Left ventricle myocardium inferior (tissue), 1 donor: ENCODE measurements at regions not wholly inside any gene's neighbourhood (a gene's known extent, or its start where the extent isn't known, plus 50 kb on each side); places are given as distances from the start of the nearest gene placed in this dataset.

Experiments used
- DNase-seq: peaks from one replicate; pipeline ENCODE4 v3.0.0-alpha.2; 2020
- H3K27ac ChIP-seq: fragments of 200-600 bp; replicated peaks from 2 replicates; pipeline ENCODE4 v1.8.0; 2021
- H3K27me3 ChIP-seq: fragments of 200-600 bp; 2 replicates; pipeline ENCODE4 v1.8.0; 2021; ENCODE audit warnings: low read depth
- H3K36me3 ChIP-seq: fragments of 200-600 bp; 2 replicates; pipeline ENCODE4 v1.8.0; 2021
- H3K4me1 ChIP-seq: fragments of 200-600 bp; 2 replicates; pipeline ENCODE4 v1.8.0; 2021
- H3K4me3 ChIP-seq: fragments of 200-600 bp; 2 replicates; pipeline ENCODE4 v1.8.0; 2021; ENCODE audit warnings: mild to moderate bottlenecking, moderate library complexity
- H3K9me3 ChIP-seq: fragments of 200-600 bp; replicated peaks from 2 replicates; pipeline ENCODE4 v1.8.0; 2021
- intact Hi-C: fragments of 100-400 bp; cut with micrococcal nuclease; formaldehyde crosslinking; loops from one replicate; pipeline ENCODE4 v1.11.0; 2022
- TF ChIP-seq, protein P1 (sequence below): fragments of 200-600 bp; IDR thresholded peaks from 2 replicates; pipeline ENCODE4 v1.8.0; 2021; ENCODE audit warnings: antibody characterized with exemption, mild to moderate bottlenecking, borderline replicate concordance
- donor health status: DM: no; HTN: yes; CAD: no; lungs with severe emphysema.

DNA sequence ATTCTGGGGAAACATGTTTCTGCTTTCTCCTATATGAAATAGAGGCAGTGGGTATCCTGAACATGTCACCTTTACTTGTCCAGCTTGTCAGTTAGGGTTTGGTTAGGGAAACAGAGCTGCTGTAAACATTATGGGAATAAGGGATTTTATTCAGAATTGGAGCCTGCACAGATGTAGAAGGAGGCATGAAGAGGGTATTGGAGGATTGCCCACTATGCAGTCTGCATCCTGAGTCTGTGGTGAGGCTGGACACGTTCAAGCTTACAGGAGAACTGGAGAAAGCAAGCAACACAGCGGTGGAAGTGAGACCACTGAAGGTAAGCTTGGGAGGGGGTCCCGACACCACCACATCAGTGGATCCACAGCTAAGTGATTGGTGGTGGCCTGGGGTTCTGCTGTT lies 443.0 kb upstream of the TNP1 start:
- no peak overlapping the region for H3K4me3 ChIP-seq
- no peaks in the 10 kb centered on the region for H3K36me3 ChIP-seq
- H3K27me3 ChIP-seq: no peaks in the 10 kb centered on the region
- no peaks in the 10 kb centered on the region for H3K9me3 ChIP-seq
- no peak overlapping the region for H3K27ac ChIP-seq
- peaks cover 17% of the 10 kb centered on the region for H3K4me1 ChIP-seq
- TF ChIP-seq, protein P1, sequence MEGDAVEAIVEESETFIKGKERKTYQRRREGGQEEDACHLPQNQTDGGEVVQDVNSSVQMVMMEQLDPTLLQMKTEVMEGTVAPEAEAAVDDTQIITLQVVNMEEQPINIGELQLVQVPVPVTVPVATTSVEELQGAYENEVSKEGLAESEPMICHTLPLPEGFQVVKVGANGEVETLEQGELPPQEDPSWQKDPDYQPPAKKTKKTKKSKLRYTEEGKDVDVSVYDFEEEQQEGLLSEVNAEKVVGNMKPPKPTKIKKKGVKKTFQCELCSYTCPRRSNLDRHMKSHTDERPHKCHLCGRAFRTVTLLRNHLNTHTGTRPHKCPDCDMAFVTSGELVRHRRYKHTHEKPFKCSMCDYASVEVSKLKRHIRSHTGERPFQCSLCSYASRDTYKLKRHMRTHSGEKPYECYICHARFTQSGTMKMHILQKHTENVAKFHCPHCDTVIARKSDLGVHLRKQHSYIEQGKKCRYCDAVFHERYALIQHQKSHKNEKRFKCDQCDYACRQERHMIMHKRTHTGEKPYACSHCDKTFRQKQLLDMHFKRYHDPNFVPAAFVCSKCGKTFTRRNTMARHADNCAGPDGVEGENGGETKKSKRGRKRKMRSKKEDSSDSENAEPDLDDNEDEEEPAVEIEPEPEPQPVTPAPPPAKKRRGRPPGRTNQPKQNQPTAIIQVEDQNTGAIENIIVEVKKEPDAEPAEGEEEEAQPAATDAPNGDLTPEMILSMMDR: no peak
- no peak for DNase-seq
- intact Hi-C loops: no loop called here

DNA sequence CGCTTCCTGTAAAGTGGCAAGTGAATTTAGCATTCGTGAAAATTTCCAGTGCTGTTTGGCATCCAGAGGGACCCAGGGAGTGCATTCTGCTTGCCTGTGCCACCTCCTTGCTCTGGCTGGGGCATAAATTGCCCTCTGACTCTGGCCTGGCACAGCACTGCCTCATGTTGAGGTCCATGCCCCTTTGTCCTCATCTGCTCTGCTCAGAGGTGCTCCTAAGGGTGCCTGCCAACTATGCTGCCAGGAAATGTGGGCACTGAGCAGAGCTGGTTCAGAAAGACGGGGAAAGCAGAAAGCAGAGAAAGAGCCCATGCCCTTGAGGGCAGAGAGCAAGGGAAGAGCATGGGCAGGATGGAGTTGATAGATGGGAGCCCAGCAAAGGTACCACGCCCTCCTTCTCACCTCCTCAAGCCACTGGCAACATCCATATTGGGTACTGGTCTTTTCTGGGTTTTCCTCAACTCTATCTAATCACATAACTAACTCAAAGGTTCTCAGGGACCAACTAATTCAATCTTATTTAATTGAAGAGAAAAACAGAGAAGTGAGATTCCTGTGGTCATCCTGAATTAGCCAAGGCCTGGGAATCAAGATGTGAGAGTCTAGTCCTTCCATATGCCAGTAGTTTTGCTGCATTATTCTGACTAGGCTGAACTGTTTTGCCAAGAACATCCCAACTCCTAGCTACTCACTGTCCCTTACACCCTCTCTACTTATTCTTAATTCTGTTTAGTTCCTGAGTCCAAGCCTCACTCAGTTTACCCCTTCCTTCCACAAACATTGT lies 441.5 kb upstream of the TNP1 start:
- peaks cover 12% of the 10 kb centered on the region for H3K9me3 ChIP-seq
- H3K36me3 ChIP-seq: no peaks in the 10 kb centered on the region
- H3K27ac ChIP-seq: no peak overlapping the region
- TF ChIP-seq, protein P1: no peak
- peak; percentile 23 for DNase-seq
- H3K4me3 ChIP-seq: no peak overlapping the region
- intact Hi-C loops: no loop called here
- H3K27me3 ChIP-seq: no peaks in the 10 kb centered on the region
- H3K4me1 ChIP-seq: peaks cover 17% of the 10 kb centered on the region

DNA sequence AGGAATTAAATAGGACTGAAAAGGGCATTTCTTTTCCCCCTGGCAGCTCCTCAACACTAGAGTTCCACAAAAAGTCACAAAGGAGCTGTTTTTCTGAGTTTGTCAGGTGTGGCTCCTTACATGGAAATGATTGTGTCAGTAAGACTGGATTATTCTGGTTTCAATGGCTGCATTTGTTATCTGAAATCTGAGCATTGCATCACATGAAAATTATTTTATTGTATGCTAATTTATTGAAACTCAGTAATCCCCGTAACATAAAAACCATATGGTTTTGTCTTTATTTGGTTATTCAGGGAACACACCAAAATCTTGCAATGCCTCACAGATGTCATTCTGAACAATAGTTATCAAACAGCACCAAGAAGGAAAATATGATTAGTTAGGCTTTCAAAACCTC lies 439.7 kb upstream of the TNP1 start:
- no peak for DNase-seq
- H3K36me3 ChIP-seq: no peaks in the 10 kb centered on the region
- no peak overlapping the region for H3K27ac ChIP-seq
- TF ChIP-seq, protein P1: no peak
- H3K4me3 ChIP-seq: no peak overlapping the region
- H3K9me3 ChIP-seq: peaks cover 14% of the 10 kb centered on the region
- intact Hi-C loops: no loop called here
- H3K27me3 ChIP-seq: no peaks in the 10 kb centered on the region
- H3K4me1 ChIP-seq: peaks cover 17% of the 10 kb centered on the region

DNA sequence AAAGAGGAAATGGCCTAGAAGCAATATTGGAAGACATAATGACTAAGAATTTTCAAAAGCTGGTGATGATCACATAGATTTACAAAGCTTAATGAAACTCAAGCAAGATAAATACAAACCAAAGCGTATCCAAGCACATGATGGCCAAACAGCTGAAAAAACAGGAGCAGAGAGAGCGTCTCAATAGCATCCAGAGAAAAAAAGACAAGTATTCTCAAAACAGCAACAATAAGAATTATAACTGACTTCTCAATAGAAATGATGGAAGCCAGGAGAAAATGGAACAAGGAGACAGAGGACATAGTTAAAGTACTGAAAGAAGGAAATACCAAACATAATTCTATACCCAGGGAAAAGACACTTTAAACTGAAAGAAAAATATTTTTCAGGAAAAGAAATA lies 437.2 kb upstream of the TNP1 start:
- Histone ChIP-seq H3K27me3 (no peaks in the 10 kb centered on the region), H3K27ac (no peak overlapping the region), H3K4me1 (peaks cover 17% of the 10 kb centered on the region), H3K4me3 (no peak overlapping the region), H3K36me3 (no peaks in the 10 kb centered on the region), H3K9me3 (peaks cover 14% of the 10 kb centered on the region)
- intact Hi-C loops: no loop called here
- DNase-seq: no peak
- TF ChIP-seq, protein P1: no peak

DNA sequence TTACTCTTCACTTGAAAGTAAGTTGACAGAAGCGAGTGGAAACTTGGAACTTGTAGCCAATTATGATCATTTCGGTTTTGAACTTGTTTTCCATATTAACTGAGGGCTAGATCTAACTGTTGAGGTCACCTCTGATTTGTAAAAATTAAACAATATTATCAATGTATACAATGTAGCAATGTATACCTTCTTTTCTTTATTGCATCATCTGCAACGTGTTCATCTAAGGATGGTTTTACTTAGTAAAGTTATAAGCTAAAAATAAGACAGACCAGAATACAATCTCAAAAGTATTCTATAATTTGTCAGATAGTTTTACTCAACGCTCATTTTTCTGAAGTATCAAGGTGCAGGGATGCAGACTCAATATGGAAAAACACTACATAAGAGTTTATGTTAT lies 435.0 kb upstream of the TNP1 start:
- Histone ChIP-seq H3K4me1 (peaks cover 20% of the 10 kb centered on the region), H3K4me3 (no peak overlapping the region), H3K36me3 (no peaks in the 10 kb centered on the region), H3K9me3 (peaks cover 14% of the 10 kb centered on the region), H3K27me3 (no peaks in the 10 kb centered on the region), H3K27ac (no peak overlapping the region)
- intact Hi-C loops: no loop called here
- DNase-seq: no peak
- TF ChIP-seq, protein P1: no peak
